T-cell (primary cell): ENCODE measurements at regions not wholly inside any gene's neighbourhood (a gene's known extent, or its start where the extent isn't known, plus 50 kb on each side); places are given as distances from the start of the nearest gene placed in this dataset.
A peak's percentile ranks its signal among the peaks of the same experiment; 100 is the strongest.

Experiments
- ATAC-seq, 4 experiments: fragments of 200-7000 bp in 3 of 4; fragments of 150-1000 bp in 1 of 4; cut with Tn5 transposase; replicated peaks in 1 of 4; 1 replicate in 3 of 4; 2 replicates in 1 of 4; pipeline ENCODE4 v1.10.0; 2021; ENCODE audit warnings: moderate library complexity in 3 of 4, mild to moderate bottlenecking in 2 of 4, moderate number of reproducible peaks in 1 of 4
- CTCF ChIA-PET, 2 donors: fragments of 300-600 bp; sonication (Branson Sonifier 250); formaldehyde crosslinking; loops; one replicate each; lab custom pipeline; 2022; ENCODE audit warnings: antibody characterized with exemption in 2 of 2; lab: Charles Lee
- POLR2A ChIA-PET, 2 donors: fragments of 300-600 bp; sonication (Branson Sonifier 250); formaldehyde crosslinking; loops; one replicate each; lab custom pipeline; 2022; ENCODE audit warnings: antibody characterized with exemption in 2 of 2; lab: Charles Lee
- DNase-seq, 35 experiments: peaks; one replicate each; pipeline versions ENCODE4 v3.0.0 to v3.0.0-alpha.2; 2013 to 2023
- H3K27ac ChIP-seq: one replicate; pipeline ENCODE4 v1.5.1; 2013; ENCODE audit warnings: low read length
- H3K27me3 ChIP-seq, 2 experiments: replicated peaks in 1 of 2; 1 replicate in 1 of 2; 2 replicates in 1 of 2; pipeline versions ENCODE4 v1.6.1 to v1.7.0; 2013; ENCODE audit warnings: low read length in 1 of 2, mixed read lengths in 1 of 2; ENCODE audit not compliant: control insufficient read depth in 2 of 2, insufficient read depth in 2 of 2; ENCODE audit errors: extremely low read depth in 1 of 2
- H3K36me3 ChIP-seq, 2 donors: 1 replicate in 1 of 2; 2 replicates in 1 of 2; pipeline versions ENCODE4 v1.6.1 to v1.7.0; 2013; ENCODE audit warnings: low read length in 1 of 2; ENCODE audit not compliant: control insufficient read depth in 2 of 2, insufficient read depth in 1 of 2; ENCODE audit errors: extremely low read depth in 1 of 2
- H3K4me1 ChIP-seq, 2 experiments: 1 replicate in 1 of 2; 2 replicates in 1 of 2; pipeline versions ENCODE4 v1.6.1 to v1.7.0; 2013; ENCODE audit warnings: low read length in 2 of 2, mixed read lengths in 1 of 2; ENCODE audit not compliant: insufficient read depth in 2 of 2, control insufficient read depth in 1 of 2; ENCODE audit errors: extremely low read depth in 1 of 2
- H3K4me3 ChIP-seq, 2 donors: 1 replicate in 1 of 2; 2 replicates in 1 of 2; pipeline versions ENCODE4 v1.5.1 to v1.7.0; 2013; ENCODE audit warnings: mild to moderate bottlenecking in 2 of 2, low read length in 1 of 2, moderate library complexity in 1 of 2; ENCODE audit not compliant: control insufficient read depth in 1 of 2; ENCODE audit errors: extremely low read depth in 1 of 2
- H3K9me3 ChIP-seq: 2 replicates; pipeline ENCODE4 v1.7.0; 2013
- H3K27ac Mint-ChIP-seq, 2 donors: one replicate each; pipeline ENCODE4 v1.8.0; 2020 to 2021; ENCODE audit warnings: mild to moderate bottlenecking in 2 of 2, mixed read lengths in 2 of 2
- H3K27me3 Mint-ChIP-seq, 2 donors: one replicate each; pipeline ENCODE4 v1.8.0; 2021 to 2022; ENCODE audit warnings: mixed read lengths in 2 of 2
- H3K36me3 Mint-ChIP-seq: one replicate; pipeline ENCODE4 v1.8.0; 2021; ENCODE audit warnings: mixed read lengths
- H3K4me1 Mint-ChIP-seq, 3 donors: one replicate each; pipeline ENCODE4 v1.8.0; 2020 to 2022; ENCODE audit warnings: mixed read lengths in 3 of 3, mild to moderate bottlenecking in 1 of 3
- H3K4me3 Mint-ChIP-seq, 3 donors: one replicate each; pipeline ENCODE4 v1.8.0; 2020 to 2022; ENCODE audit warnings: mild to moderate bottlenecking in 3 of 3, mixed read lengths in 3 of 3, moderate library complexity in 3 of 3
- H3K9me3 Mint-ChIP-seq, 3 donors: one replicate each; pipeline ENCODE4 v1.8.0; 2020 to 2022; ENCODE audit warnings: mixed read lengths in 3 of 3
- WGBS: methylation state at CpG from one replicate; pipeline ENCODE4 v1.1.5; 2013; ENCODE audit warnings: missing lambda C conversion rate; ENCODE audit not compliant: insufficient coverage; 5-methylcytosine and 5-hydroxymethylcytosine counted together

GRCh38 chr13:22028831-22029230 lies 358.0 kb downstream of the FGF9 start:
- Histone ChIP-seq H3K36me3 (no peaks in the 10 kb centered on the region), H3K4me1 (no peaks in the 10 kb centered on the region), H3K27ac (no peak overlapping the region), H3K9me3 (no peaks in the 10 kb centered on the region), H3K4me3 (no peak overlapping the region), H3K27me3 (no peaks in the 10 kb centered on the region)
- POLR2A ChIA-PET = no interaction called here
- 87% methylated on average over 7 of the region's 7 CpGs for WGBS
- CTCF ChIA-PET = no interaction called here
- DNase-seq = no peak
- Mint-ChIP-seq H3K4me3 (no peak overlapping the region), H3K4me1 (peaks cover 0 to 2% (median 0%) of the 10 kb centered on the region in 3 donors), H3K27me3 (no peaks in the 10 kb centered on the region), H3K9me3 (no peaks in the 10 kb centered on the region), H3K36me3 (no peaks in the 10 kb centered on the region), H3K27ac (no peak overlapping the region)
- ATAC-seq = no peak

DNA sequence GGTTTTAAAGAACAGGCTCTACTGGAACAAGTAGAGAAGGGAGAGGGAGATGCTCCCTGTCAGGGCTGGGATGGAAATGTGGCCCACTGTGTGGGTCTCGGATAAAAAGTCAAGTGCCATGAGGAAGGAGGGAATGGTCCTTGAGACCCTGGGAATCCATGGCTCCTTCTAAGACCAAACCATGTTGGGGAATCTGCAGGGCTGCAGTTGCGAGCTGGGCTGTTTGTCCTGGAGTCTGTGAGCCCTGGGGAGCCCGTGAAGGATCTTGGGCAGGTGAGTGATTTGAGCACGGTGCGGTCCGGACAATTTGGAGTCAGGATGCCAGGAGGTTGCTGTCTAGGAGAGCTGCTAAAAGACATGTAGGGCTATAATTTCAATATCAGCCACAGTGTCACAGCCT lies 359.4 kb downstream of the FGF9 start:
- DNase-seq (no peak), ATAC-seq (no peak)
- Mint-ChIP-seq H3K9me3 (no peaks in the 10 kb centered on the region), H3K36me3 (no peaks in the 10 kb centered on the region), H3K27me3 (no peaks in the 10 kb centered on the region), H3K4me3 (no peak overlapping the region), H3K27ac (no peak overlapping the region), H3K4me1 (no peaks in the 10 kb centered on the region)
- H3K36me3 ChIP-seq = no peaks in the 10 kb centered on the region
- H3K27ac ChIP-seq = no peak overlapping the region
- H3K27me3 ChIP-seq = no peaks in the 10 kb centered on the region
- POLR2A ChIA-PET = no interaction called here
- WGBS = 98% methylated on average over 6 of the region's 6 CpGs
- CTCF ChIA-PET = no interaction called here
- H3K4me3 ChIP-seq = no peak overlapping the region
- no peaks in the 10 kb centered on the region for H3K4me1 ChIP-seq
- no peaks in the 10 kb centered on the region for H3K9me3 ChIP-seq

DNA sequence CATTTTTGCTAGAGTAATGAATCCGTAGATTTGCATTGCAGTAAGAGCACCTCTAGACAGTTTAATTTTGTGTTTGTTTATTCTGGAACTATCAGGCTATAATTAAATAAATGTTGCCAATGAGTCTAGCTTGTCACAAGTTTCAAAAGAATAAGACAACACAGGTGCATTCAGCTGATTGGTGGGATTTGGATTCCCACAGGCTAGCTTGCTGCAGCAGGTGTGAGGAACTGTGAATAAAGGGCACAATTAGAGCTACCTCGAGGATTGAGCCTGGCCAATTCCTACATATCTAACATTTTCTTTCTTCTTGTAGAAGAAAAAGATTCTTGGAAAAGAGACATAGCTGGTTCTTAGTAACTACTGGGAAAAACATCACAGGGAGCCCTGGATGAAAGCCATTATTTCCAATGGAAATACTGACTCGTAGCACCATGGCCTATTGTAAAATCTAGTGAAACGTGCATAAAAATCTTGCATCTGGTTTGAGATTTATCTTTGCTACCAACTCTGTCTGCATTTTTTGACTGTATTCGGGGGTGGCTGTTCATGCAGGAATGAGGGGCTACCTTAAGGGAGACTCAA lies 360.9 kb downstream of the FGF9 start:
- no peaks in the 10 kb centered on the region for H3K27me3 ChIP-seq
- no peaks in the 10 kb centered on the region for H3K36me3 ChIP-seq
- POLR2A ChIA-PET = interaction anchor here in 1 of 2 donors (0.6 kb wide), 1 partner anchor 59 kb away, joined by 6 read pairs; no protein-coding TSS in a partner anchor
- Mint-ChIP-seq H3K9me3 (no peaks in the 10 kb centered on the region), H3K27ac (no peak overlapping the region), H3K27me3 (no peaks in the 10 kb centered on the region), H3K36me3 (no peaks in the 10 kb centered on the region), H3K4me3 (no peak overlapping the region), H3K4me1 (no peaks in the 10 kb centered on the region)
- CTCF ChIA-PET = no interaction called here
- DNase-seq (no peak), ATAC-seq (no peak)
- no peaks in the 10 kb centered on the region for H3K4me1 ChIP-seq
- H3K27ac ChIP-seq = no peak overlapping the region
- no peaks in the 10 kb centered on the region for H3K9me3 ChIP-seq
- no CpG with 5 or more reads among the region's 5 CpGs for WGBS
- H3K4me3 ChIP-seq = no peak overlapping the region

- Mint-ChIP-seq H3K27ac (no peak overlapping the region), H3K36me3 (no peaks in the 10 kb centered on the region), H3K9me3 (no peaks in the 10 kb centered on the region), H3K4me3 (no peak overlapping the region), H3K4me1 (no peaks in the 10 kb centered on the region), H3K27me3 (no peaks in the 10 kb centered on the region)
- no peak overlapping the region for H3K27ac ChIP-seq
- no peak for ATAC-seq
- H3K9me3 ChIP-seq = no peaks in the 10 kb centered on the region
- ChIA-PET POLR2A (no interaction called here), CTCF (interaction anchor here in 1 of 2 donors (0.6 kb wide), 1 partner anchor 25 kb away, joined by 3 read pairs; no protein-coding TSS in a partner anchor)
- WGBS = no CpG with 5 or more reads among the region's 6 CpGs
- no peaks in the 10 kb centered on the region for H3K27me3 ChIP-seq
- H3K36me3 ChIP-seq = no peaks in the 10 kb centered on the region
- no peak for DNase-seq
- no peak overlapping the region for H3K4me3 ChIP-seq
- H3K4me1 ChIP-seq = no peaks in the 10 kb centered on the region
These were observed 362.0 kb downstream of the FGF9 start for GRCh38 chr13:22032905-22033304.

DNA sequence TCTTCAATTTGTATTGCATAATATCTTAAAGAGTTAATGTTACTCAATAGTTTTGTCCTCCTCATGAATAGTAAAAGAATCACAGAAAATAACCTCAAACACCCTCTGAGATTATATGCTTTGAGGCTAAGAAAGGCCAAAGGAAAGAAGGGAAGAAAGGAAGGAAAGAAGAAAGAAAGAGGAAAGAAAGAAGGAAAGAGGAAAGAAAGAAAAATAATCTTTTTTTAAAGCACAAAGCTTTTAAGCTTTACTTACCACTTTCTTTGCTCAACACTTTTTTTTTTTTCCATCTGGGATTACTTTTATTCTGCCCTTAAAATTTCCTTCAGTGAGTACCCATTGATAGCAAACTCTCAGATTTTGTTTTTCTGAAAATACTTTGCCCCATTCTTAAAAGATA lies 369.1 kb downstream of the FGF9 start:
- no peak for DNase-seq
- no peak overlapping the region for H3K27ac Mint-ChIP-seq
- ATAC-seq = no peak
- H3K27ac ChIP-seq = no peak overlapping the region
- ChIA-PET POLR2A (interaction anchor here (0.6 kb wide), 2 partner anchors 23 to 696 kb away, joined by 3 read pairs; no protein-coding TSS in a partner anchor), CTCF (no interaction called here)
- H3K27me3 Mint-ChIP-seq = no peaks in the 10 kb centered on the region
- no peak overlapping the region for H3K4me3 Mint-ChIP-seq
- H3K36me3 Mint-ChIP-seq = no peaks in the 10 kb centered on the region
- peaks cover 0 to 3% (median 0%) of the 10 kb centered on the region in 3 donors for H3K4me1 Mint-ChIP-seq
- H3K27me3 ChIP-seq = peaks cover 0 to 5% of the 10 kb centered on the region in 2 experiments
- H3K4me1 ChIP-seq = no peaks in the 10 kb centered on the region
- H3K4me3 ChIP-seq = no peak overlapping the region
- H3K36me3 ChIP-seq = no peaks in the 10 kb centered on the region
- H3K9me3 ChIP-seq = no peaks in the 10 kb centered on the region
- H3K9me3 Mint-ChIP-seq = no peaks in the 10 kb centered on the region

GRCh38 chr13:22040810-22041364 lies 370.0 kb downstream of the FGF9 start:
- H3K4me1 ChIP-seq = no peaks in the 10 kb centered on the region
- no peaks in the 10 kb centered on the region for H3K9me3 ChIP-seq
- ATAC-seq = peak in 3 of 4 experiments; percentile 23 to 86 (median 38)
- H3K27ac ChIP-seq = no peak overlapping the region
- CTCF ChIA-PET = no interaction called here
- peak in 4 of 35 experiments; percentile 14 to 29 (median 22) for DNase-seq
- POLR2A ChIA-PET = no interaction called here
- Mint-ChIP-seq H3K36me3 (no peaks in the 10 kb centered on the region), H3K4me3 (peak overlapping the region; percentile 71 to 77 (median 75)), H3K27me3 (no peaks in the 10 kb centered on the region), H3K27ac (no peak overlapping the region), H3K9me3 (no peaks in the 10 kb centered on the region), H3K4me1 (peaks cover 0 to 6% (median 0%) of the 10 kb centered on the region in 3 donors)
- H3K4me3 ChIP-seq = peak overlapping the region in 1 of 2 donors; percentile 43
- peaks cover 0 to 5% of the 10 kb centered on the region in 2 experiments for H3K27me3 ChIP-seq
- H3K36me3 ChIP-seq = no peaks in the 10 kb centered on the region
- WGBS = 71% methylated on average over 20 of the region's 23 CpGs
